ENCODE measurements at regions not wholly inside any gene's neighbourhood (a gene's known extent, or its start where the extent isn't known, plus 50 kb on each side); places are given as distances from the start of the nearest gene placed in this dataset.

- DNase-seq (ENCODE audit: low spot score): no peak
- Histone ChIP-seq H3K27ac (no peak overlapping the region), H3K9me3 (no peaks in the 10 kb centered on the region), H3K4me3 (no peak overlapping the region), H3K4me1 (no peaks in the 10 kb centered on the region), H3K27me3 (no peaks in the 10 kb centered on the region), H3K36me3 (no peaks in the 10 kb centered on the region)
- TF ChIP-seq CTCF (IDR thresholded peaks at IDR 0.05): no peak
These were observed 120.4 kb upstream of the CLDN10 start for GRCh38 chr13:95432141-95432540.

- no peak for TF ChIP-seq CTCF (IDR thresholded peaks at IDR 0.05)
- Histone ChIP-seq H3K4me1 (no peaks in the 10 kb centered on the region), H3K27me3 (no peaks in the 10 kb centered on the region), H3K27ac (no peak overlapping the region), H3K4me3 (no peak overlapping the region), H3K9me3 (no peaks in the 10 kb centered on the region), H3K36me3 (no peaks in the 10 kb centered on the region)
- DNase-seq (ENCODE audit: low spot score): no peak
These were observed 119.0 kb upstream of the CLDN10 start for GRCh38 chr13:95433537-95433936.

GRCh38 chr13:95434111-95434510 is 118.4 kb upstream of the CLDN10 start:
- no peaks in the 10 kb centered on the region for H3K9me3 ChIP-seq
- H3K27me3 ChIP-seq: no peaks in the 10 kb centered on the region
- no peaks in the 10 kb centered on the region for H3K36me3 ChIP-seq
- no peak overlapping the region for H3K4me3 ChIP-seq
- no peaks in the 10 kb centered on the region for H3K4me1 ChIP-seq
- no peak overlapping the region for H3K27ac ChIP-seq
- DNase-seq (ENCODE audit: low spot score): no peak
- no peak for TF ChIP-seq CTCF (IDR thresholded peaks at IDR 0.05)

GRCh38 chr13:95437561-95437960 is 115.0 kb upstream of the CLDN10 start:
- no peak for TF ChIP-seq CTCF (IDR thresholded peaks at IDR 0.05)
- H3K27ac ChIP-seq: no peak overlapping the region

GRCh38 chr13:95438297-95438696 is 114.2 kb upstream of the CLDN10 start:
- no peaks in the 10 kb centered on the region for H3K9me3 ChIP-seq
- H3K27ac ChIP-seq: no peak overlapping the region
- TF ChIP-seq CTCF (IDR thresholded peaks at IDR 0.05): no peak
- no peaks in the 10 kb centered on the region for H3K36me3 ChIP-seq
- no peaks in the 10 kb centered on the region for H3K4me1 ChIP-seq
- no peaks in the 10 kb centered on the region for H3K27me3 ChIP-seq
- no peak for DNase-seq (ENCODE audit: low spot score)
- H3K4me3 ChIP-seq: no peak overlapping the region

More at GRCh38 chr13:95437561-95437960, 115.0 kb upstream of the CLDN10 start:
- no peaks in the 10 kb centered on the region for H3K9me3 ChIP-seq
- no peaks in the 10 kb centered on the region for H3K4me1 ChIP-seq
- DNase-seq (ENCODE audit: low spot score): no peak
- H3K36me3 ChIP-seq: no peaks in the 10 kb centered on the region
- H3K27me3 ChIP-seq: no peaks in the 10 kb centered on the region
- H3K4me3 ChIP-seq: no peak overlapping the region

GRCh38 chr13:95440441-95441088 is 112.0 kb upstream of the CLDN10 start:
- Histone ChIP-seq H3K27me3 (no peaks in the 10 kb centered on the region), H3K27ac (no peak overlapping the region), H3K36me3 (no peaks in the 10 kb centered on the region), H3K4me3 (no peak overlapping the region), H3K4me1 (no peaks in the 10 kb centered on the region), H3K9me3 (no peaks in the 10 kb centered on the region)
- TF ChIP-seq CTCF (IDR thresholded peaks at IDR 0.05): no peak
- no peak for DNase-seq (ENCODE audit: low spot score)

Data from right atrium auricular region (tissue), 2 donors.